SKM-1 (cell line): ENCODE measurements at regions not wholly inside any gene's neighbourhood (a gene's known extent, or its start where the extent isn't known, plus 50 kb on each side); places are given as distances from the start of the nearest gene placed in this dataset.
A peak's percentile ranks its signal among the peaks of the same experiment; 100 is the strongest.
"Not testable (repeated sequence)": the region's sequence is repeated elsewhere in the genome, so short reads cannot be mapped to it uniquely, and the experiment has no call there.

ENCODE experiments used
- DNase-seq: peaks from one replicate; lab custom pipeline; 2025; ENCODE audit not compliant: unreplicated experiment; lab: John Stamatoyannopoulos, UW

DNA sequence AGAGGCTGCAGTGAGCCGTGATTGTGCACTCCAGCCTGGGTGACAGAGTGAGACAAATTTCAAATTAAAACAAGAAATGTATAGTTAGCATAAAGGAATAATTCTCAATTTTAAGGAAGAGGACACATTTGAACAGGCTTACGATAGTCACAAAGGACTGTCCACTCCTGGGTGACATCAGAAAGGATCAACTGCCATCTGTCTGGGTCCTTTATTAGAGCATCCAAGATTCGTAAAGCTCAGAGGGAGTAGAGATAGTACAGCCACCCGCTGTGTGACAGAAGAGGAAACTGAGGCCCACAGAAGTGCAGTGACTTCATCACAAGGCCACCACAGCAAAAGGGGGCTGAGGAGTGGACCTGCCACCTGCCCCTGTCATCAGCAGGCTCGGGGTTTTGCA lies 149.3 kb upstream of the RBPJ start:
- no peak for DNase-seq

DNA sequence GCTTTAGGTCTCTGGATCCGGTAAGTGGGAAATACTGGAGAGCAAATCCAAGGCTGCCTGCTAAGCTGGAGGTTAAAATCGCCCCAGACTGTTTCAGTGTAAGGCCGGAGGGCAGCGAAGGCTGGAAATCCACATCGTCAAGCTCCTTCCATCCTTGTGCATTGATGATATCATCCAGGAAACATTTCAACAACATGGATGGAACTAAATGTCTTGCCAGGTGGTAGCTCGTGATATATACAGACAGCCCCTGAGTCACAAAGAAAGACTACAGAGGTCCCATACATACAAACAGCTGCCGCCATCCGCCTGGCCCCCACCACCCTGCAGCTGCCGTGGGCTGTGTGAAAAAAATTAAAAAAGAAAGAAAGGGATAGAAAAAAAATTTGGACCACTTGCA lies 148.9 kb upstream of the RBPJ start:
- DNase-seq, result no peak

GRCh38 chr4:26173619-26174018 lies 147.2 kb upstream of the RBPJ start:
- no peak for DNase-seq

- no peak for DNase-seq
These were observed 146.8 kb upstream of the RBPJ start for GRCh38 chr4:26174027-26174426.

GRCh38 chr4:26175006-26175786 lies 145.6 kb upstream of the RBPJ start:
- DNase-seq, result no peak

GRCh38 chr4:26175905-26176470 lies 144.8 kb upstream of the RBPJ start:
- DNase-seq, result no peak

DNA sequence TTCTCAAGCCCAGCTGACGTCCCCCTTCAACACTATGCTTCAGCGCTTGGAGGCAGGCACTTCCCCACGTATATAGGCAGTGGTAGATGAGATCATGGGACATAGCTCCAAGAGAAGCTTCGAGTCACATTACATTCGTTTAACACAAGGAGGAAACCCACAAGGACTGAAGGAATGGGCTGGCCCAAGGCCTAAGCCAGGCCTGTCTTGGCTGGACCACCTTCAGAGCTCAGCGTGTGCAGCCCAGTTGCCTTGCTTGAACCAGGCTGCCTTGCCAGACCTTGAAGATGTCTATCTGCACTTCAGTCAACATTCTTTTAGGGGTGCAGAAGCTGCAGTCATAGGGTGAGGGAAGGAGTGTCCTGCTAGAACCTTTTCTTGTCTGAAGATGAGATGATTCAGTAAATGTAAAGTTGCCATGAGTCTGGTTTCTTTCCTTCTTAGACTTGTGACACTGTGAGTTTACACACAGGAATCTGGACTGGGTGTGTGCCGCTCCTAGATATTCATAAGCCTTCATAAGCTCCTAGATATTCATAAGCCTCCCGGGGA lies 144.1 kb upstream of the RBPJ start:
- DNase-seq, result no peak

DNA sequence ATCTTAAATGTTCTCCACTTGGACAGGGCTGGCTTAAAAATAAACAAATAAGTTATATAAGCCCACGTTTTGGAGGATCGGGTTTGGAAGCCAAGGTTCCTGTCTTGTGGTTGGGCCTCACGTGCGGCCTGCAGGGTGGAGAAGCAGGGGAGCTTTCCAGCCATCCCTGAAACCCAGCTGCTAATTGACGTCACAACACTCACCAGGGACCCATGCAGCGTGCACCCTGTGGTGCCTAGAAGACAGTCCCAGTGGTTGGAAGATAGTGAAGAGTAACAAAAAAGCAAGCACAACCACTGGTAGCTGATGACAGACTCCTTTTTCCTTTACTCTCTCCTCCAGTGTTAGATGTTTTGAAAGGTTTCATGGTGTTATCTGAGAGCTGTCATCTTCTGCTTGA lies 142.0 kb upstream of the RBPJ start:
- no peak for DNase-seq

- no peak for DNase-seq
These were observed 141.5 kb upstream of the RBPJ start for GRCh38 chr4:26179316-26179760.

DNA sequence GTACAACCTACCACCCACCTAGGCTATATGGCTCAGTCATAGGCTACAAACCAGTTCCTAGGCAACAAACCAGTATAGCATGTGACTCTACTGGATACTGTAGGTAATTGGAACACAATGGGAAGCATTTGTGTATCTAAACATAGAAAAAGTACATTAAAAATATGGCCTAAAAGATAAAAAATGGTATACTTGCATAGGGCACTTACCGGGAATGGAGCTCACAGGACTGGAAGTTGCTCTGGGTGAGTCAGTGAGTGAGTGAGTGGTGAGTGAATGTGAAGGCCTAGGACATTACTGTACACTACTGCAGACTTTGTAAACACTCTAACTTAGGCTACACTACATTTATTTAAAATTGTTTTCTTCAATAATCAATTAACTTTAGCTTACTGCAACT lies 139.2 kb upstream of the RBPJ start:
- no peak for DNase-seq

DNA sequence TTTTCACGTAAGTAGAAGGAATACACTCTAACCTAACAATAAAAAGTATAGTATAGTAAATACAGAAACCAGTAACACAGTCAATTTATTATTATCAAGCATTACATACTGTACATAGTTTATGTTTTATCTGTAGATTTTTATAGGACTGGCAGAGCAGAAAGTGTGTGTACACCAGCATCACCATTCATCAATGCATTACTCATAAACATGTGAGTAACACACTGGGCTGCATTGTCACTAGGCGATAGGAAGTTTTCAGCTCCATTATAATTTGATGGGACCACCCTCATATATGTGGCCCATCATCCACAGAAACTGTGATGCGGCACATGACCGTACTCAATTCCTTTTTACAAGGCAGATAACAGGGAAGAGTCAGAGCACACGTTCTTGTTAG lies 137.8 kb upstream of the RBPJ start:
- DNase-seq, result no peak

- DNase-seq, result no peak
These were observed 135.4 kb upstream of the RBPJ start for GRCh38 chr4:26185436-26185835.

- DNase-seq, result no peak
These were observed 129.5 kb upstream of the RBPJ start for GRCh38 chr4:26191353-26191752.

DNA sequence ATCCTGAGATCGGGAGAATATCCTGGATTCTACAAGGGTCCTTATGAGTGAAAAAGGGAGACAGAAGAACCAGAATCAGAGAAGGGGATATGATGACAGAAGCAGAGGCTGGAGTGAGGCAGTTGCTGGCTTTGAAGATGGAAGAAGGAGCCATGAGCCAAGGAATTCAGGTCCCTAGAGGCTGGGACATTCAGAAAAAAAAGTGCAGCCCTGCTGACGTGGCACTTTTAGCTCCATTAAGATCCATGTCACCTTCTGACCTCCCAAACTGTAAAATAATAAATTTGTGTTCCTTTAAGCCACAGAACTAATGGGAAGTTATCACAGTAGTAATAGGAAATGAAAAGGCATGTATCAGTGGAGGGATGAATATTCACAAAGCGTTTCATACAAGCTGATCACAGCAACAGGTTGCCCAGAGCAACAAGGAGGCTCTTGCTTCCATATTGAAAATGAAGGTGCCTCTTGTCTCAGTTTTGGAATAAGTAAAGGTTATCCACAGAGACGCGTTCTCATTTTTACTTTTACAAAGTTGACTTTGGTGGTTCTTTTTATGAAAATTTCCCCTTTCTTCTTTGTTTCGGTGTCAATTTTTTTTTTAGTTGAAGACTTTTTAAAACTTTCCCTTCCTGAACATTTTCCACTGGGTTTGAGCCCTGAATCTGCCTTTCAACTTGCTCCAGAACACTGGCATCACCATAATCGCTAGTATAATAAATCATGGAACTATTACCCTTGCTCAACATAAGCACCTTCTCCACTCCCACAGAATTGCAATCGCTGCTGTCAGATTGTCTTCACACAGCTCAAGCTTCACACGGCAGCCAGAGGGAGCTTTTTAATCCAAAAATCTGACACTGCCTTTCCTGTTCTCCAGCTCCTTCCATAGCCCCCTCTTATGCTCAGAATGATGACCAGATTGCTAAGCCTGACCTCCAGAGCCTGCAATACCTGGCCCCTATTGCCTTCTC lies 127.6 kb upstream of the RBPJ start:
- DNase-seq, result no peak

DNA sequence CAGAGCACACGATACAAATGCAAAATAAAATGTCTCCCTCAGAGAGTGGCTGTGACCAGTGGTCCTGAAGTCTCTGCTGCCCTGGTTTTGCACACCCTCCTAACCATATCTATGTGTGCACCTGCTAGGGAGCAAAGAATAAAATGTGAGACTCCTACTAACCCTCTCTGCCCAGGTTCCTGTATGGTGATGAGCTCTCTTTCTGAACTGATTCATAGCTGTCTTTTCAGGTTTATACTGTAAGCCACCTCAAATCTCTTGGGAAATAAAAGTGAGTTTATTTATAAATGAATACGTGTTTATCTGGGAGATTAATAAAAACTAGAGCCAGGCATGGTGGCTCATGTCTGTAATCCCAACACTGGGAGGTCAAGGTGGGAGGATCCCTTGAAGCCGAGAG lies 126.0 kb upstream of the RBPJ start:
- no peak for DNase-seq

- no peak for DNase-seq
These were observed 124.2 kb upstream of the RBPJ start for GRCh38 chr4:26196567-26196966.

- DNase-seq, result peak; percentile 59
These were observed 123.6 kb upstream of the RBPJ start for GRCh38 chr4:26197018-26197779.

DNA sequence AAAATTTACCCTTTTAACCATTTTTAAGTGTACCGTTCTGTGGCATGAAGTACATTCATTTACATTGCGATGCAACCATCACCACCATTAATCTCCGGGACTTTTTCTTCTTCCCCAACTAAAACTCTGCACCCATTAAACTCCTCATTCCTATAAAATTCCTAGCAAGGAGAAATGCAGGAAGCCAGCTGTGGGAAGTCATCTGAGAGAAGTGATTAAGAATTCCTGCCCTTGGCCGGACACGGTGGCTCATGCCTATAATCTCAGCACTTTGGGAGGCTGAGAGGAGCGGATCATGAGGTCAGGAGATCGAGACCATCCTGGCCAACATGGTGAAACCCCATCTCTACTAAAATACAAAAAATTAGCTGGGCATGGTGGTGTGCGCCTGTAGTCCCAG lies 121.9 kb upstream of the RBPJ start:
- DNase-seq, result not testable (repeated sequence)

DNA sequence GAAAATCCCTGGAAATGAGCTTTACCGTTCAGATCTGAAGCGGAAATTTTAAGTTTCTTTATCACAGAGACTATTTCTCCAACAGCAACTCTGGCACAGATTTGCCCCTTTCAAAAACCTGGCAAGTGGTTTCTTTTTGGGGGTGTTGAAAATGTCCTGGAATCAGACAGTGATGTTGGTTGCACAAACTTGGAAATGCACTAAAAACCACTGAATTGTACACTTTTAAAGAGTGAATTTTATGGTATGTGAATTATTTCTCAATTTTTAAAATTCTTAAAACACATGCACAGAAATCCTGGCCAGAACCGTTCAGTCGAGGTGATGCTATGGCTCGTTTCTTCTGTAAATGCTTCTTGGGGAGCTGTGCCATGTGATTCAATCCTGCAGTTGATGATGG lies 121.2 kb upstream of the RBPJ start:
- no peak for DNase-seq

- peak; percentile 30 for DNase-seq
These were observed 119.7 kb upstream of the RBPJ start for GRCh38 chr4:26201120-26201519.
